ENCODE measurements at regions not wholly inside any gene's neighbourhood (a gene's known extent, or its start where the extent isn't known, plus 50 kb on each side); places are given as distances from the start of the nearest gene placed in this dataset.

GRCh38 chr10:3446221-3446620 lies 273.6 kb upstream of the PITRM1 start:
- intact Hi-C loops (cut with micrococcal nuclease) = no loop called here
- Histone ChIP-seq H3K9me3 (replicated peaks; ENCODE audit: control insufficient read depth, insufficient read depth, low read length) (no peaks in the 10 kb centered on the region), H4K20me1 (replicated peaks; ENCODE audit: control insufficient read depth, extremely low read depth, insufficient read depth, low read length) (no peaks in the 10 kb centered on the region), H3K4me1 (ENCODE audit: control insufficient read depth, extremely low read depth, insufficient read depth, low read length) (no peaks in the 10 kb centered on the region), H3K9me1 (replicated peaks; ENCODE audit: control insufficient read depth, extremely low read depth, insufficient read depth, low read length) (no peaks in the 10 kb centered on the region), H3K9ac (replicated peaks; ENCODE audit: extremely low read depth, insufficient read depth, low read length) (no peak overlapping the region), H3K36me3 (ENCODE audit: control insufficient read depth in 2 of 2, extremely low read depth in 1 of 2, insufficient read depth in 2 of 2, low read length in 2 of 2) (no peaks in the 10 kb centered on the region), H3K4me3 (replicated peaks in 1 of 3; ENCODE audit: insufficient read depth in 1 of 3, low read depth in 1 of 3, low read length in 3 of 3) (no peak overlapping the region), H2AFZ (ENCODE audit: low read depth, low read length) (no peak overlapping the region), H3K79me2 (ENCODE audit: control insufficient read depth, insufficient read depth, low read length) (no peaks in the 10 kb centered on the region), H3K27me3 (ENCODE audit: control insufficient read depth in 2 of 2, insufficient read depth in 2 of 2, low read length in 2 of 2) (no peaks in the 10 kb centered on the region), H3K27ac (ENCODE audit: insufficient read depth, low read depth, low read length) (no peak overlapping the region), H3K4me2 (ENCODE audit: insufficient read depth, low read length) (no peak overlapping the region)
- ChIA-PET CTCF (no interaction called here), POLR2A (no interaction called here)
- no TSS peak for BruUV-seq (replicated peaks)
- no peak for DNase-seq (ENCODE audit: low read depth, low spot score)
- FAIRE-seq = no peak
- dilution Hi-C loops (cut with MboI; ENCODE audit: extremely low pct_ligation_motif_present, low sequenced_read_pairs) = no loop called here
- TF ChIP-seq JUN (IDR thresholded peaks at IDR 0.05; ENCODE audit: borderline replicate concordance, insufficient read depth, insufficient read length, low read depth) (no peak), POLR2AphosphoS5 (IDR thresholded peaks at IDR 0.05; ENCODE audit: insufficient read depth, low read depth, low read length) (no peak), MAX (IDR thresholded peaks at IDR 0.05; ENCODE audit: insufficient read depth, insufficient read length) (no peak), FOS (IDR thresholded peaks at IDR 0.05; ENCODE audit: borderline replicate concordance, insufficient read depth, low read length) (no peak), POLR2A (IDR thresholded peaks at IDR 0.05; ENCODE audit: low read depth, low read length) (no peak), EZH2 (IDR thresholded peaks at IDR 0.05; ENCODE audit: borderline replicate concordance, low read depth, low read length, severe bottlenecking) (no peak), GATA2 (IDR thresholded peaks at IDR 0.05; ENCODE audit: insufficient read depth, insufficient read length, low read depth, low read length) (no peak), CTCF (IDR thresholded peaks at IDR 0.05; ENCODE audit: extremely low read depth in 1 of 2, insufficient read depth in 1 of 2, low read depth in 1 of 2, low read length in 2 of 2) (no peak), MYC (IDR thresholded peaks at IDR 0.05; ENCODE audit: low read depth, low read length) (no peak)
